K562 (cell line): ENCODE measurements at regions not wholly inside any gene's neighbourhood (a gene's known extent, or its start where the extent isn't known, plus 50 kb on each side); places are given as distances from the start of the nearest gene placed in this dataset.

Source experiments
- ARID1B ChIP-seq: fragments of 450-650 bp; IDR thresholded peaks from 2 replicates; pipeline ENCODE4 v1.6.1; 2016; ENCODE audit warnings: antibody characterized with exemption, mild to moderate bottlenecking, inconsistent platforms
- ARID4B ChIP-seq: sonication (generic); formaldehyde crosslinking; IDR thresholded peaks from 2 replicates; pipeline ENCODE4 v1.8.0; 2022; ENCODE audit warnings: mild to moderate bottlenecking, missing genetic modification reagents
- FOXA1 ChIP-seq: fragments of 450-650 bp; IDR thresholded peaks from 2 replicates; pipeline ENCODE4 v1.6.1; 2016; ENCODE audit warnings: mild to moderate bottlenecking, borderline replicate concordance
- KLF16 ChIP-seq: IDR thresholded peaks from 2 replicates; pipeline ENCODE4 v1.6.1; 2016; ENCODE audit warnings: antibody characterized with exemption
- MAFK ChIP-seq: IDR thresholded peaks from 2 replicates; pipeline ENCODE4 v1.6.1; 2011; ENCODE audit warnings: low read length, improper control_type of control experiment
- MITF ChIP-seq: IDR thresholded peaks from 2 replicates; pipeline ENCODE4 v1.6.1; 2014; ENCODE audit warnings: antibody characterized with exemption
- NFIX ChIP-seq: fragments of 250-450 bp; sonication (Bioruptor Pico); IDR thresholded peaks from 2 replicates; pipeline ENCODE4 v1.4.0; 2020; ENCODE audit warnings: low read depth, mild to moderate bottlenecking, moderate library complexity
- PKNOX1 ChIP-seq: fragments of 450-650 bp; IDR thresholded peaks from 2 replicates; pipeline ENCODE4 v1.6.1; 2016
- RAD51 ChIP-seq: fragments of 450-650 bp; IDR thresholded peaks from 2 replicates; pipeline ENCODE4 v1.7.1; 2016; ENCODE audit warnings: low read depth, mild to moderate bottlenecking, borderline replicate concordance
- RERE ChIP-seq: sonication (generic); formaldehyde crosslinking; IDR thresholded peaks from 2 replicates; pipeline ENCODE4 v1.8.0; 2023; ENCODE audit warnings: missing genetic modification reagents, mild to moderate bottlenecking, borderline replicate concordance
- SUPT5H ChIP-seq: fragments of 450-650 bp; IDR thresholded peaks from 2 replicates; pipeline ENCODE4 v1.6.1; 2016
- TAF7 ChIP-seq: fragments of 450-650 bp; IDR thresholded peaks from 2 replicates; pipeline ENCODE4 v1.6.1; 2016; ENCODE audit warnings: missing genetic modification characterization, missing compliant biosample characterization
- TCF3 ChIP-seq: sonication (generic); formaldehyde crosslinking; IDR thresholded peaks from 2 replicates; pipeline ENCODE4 v1.4.0; 2020; ENCODE audit warnings: mild to moderate bottlenecking, missing genetic modification reagents
- TCF7L2 ChIP-seq: fragments of 150-350 bp; IDR thresholded peaks from 2 replicates; pipeline ENCODE4 v1.6.1; 2016; ENCODE audit warnings: low read depth, mild to moderate bottlenecking, low read length, moderate library complexity
- TFE3 ChIP-seq: fragments of 450-650 bp; formaldehyde crosslinking; IDR thresholded peaks from 2 replicates; pipeline ENCODE4 v1.4.0; 2020; ENCODE audit warnings: mild to moderate bottlenecking, mixed read lengths
- ZNF384 ChIP-seq: IDR thresholded peaks from 2 replicates; pipeline ENCODE4 v1.6.1; 2012; ENCODE audit warnings: low read depth, low read length, improper control_type of control experiment

- no peak for TF ChIP-seq RAD51
- TF ChIP-seq ZNF384: no peak
- no peak for TF ChIP-seq KLF16
- peak; percentile 35 for TF ChIP-seq PKNOX1
- TF ChIP-seq TAF7: no peak
- no peak for TF ChIP-seq ARID1B
- TF ChIP-seq TCF7L2: no peak
- peak; percentile 97 for TF ChIP-seq MAFK
- no peak for TF ChIP-seq TCF3 (CRISPR knock-in tag)
- no peak for TF ChIP-seq FOXA1
- TF ChIP-seq SUPT5H: no peak
- no peak for TF ChIP-seq NFIX
- TF ChIP-seq RERE (CRISPR knock-in tag): no peak
- TF ChIP-seq MITF: no peak
- no peak for TF ChIP-seq ARID4B
- no peak for TF ChIP-seq TFE3 (CRISPR knock-in tag)
Measured at GRCh38 chr2:175769200-175769599, 232.9 kb downstream of the LNPK start (continued).
